GM12878 (cell line): ENCODE measurements at regions not wholly inside any gene's neighbourhood (a gene's known extent, or its start where the extent isn't known, plus 50 kb on each side); places are given as distances from the start of the nearest gene placed in this dataset.

Experiments
- ATAC-seq: fragments of 200-7000 bp; cut with Tn5 transposase; 3 replicates; pipeline ENCODE4 v1.9.1; 2020; ENCODE audit warnings: mild to moderate bottlenecking, moderate library complexity
- BruUV-seq: library from RNA; stranded (reverse); fragments of 400-500 nt; replicated peaks from 2 replicates; lab custom pipeline; 2021; lab: Mats Ljungman, UMichigan
- CTCF ChIA-PET: fragments of 300-600 bp; sonication (Branson Sonifier 250); formaldehyde crosslinking; extraction: SDS; loops from one replicate; lab custom pipeline; 2021; ENCODE audit warnings: inconsistent platforms; lab: Yijun Ruan, JAX
- POLR2A ChIA-PET: fragments of 350-600 bp; formaldehyde crosslinking; extraction: SDS; loops from one replicate; lab custom pipeline; 2021; ENCODE audit warnings: inconsistent platforms; lab: Charles Lee
- RAD21 ChIA-PET: fragments of 300-600 bp; sonication (Branson Sonifier 250); formaldehyde crosslinking; loops from one replicate; lab custom pipeline; 2023; ENCODE audit warnings: antibody characterized with exemption; ENCODE audit not compliant: unreplicated experiment; lab: Charles Lee
- SMC1A ChIA-PET: fragments of 300-600 bp; sonication (Branson Sonifier 250); formaldehyde crosslinking; loops from one replicate; lab custom pipeline; 2023; ENCODE audit not compliant: unreplicated experiment, uncharacterized antibody; lab: Charles Lee
- DNase-seq: peaks from one replicate; pipeline ENCODE4 v3.0.0-alpha.2; 2011; ENCODE audit warnings: low read depth, low spot score
- FAIRE-seq: peaks from 3 replicates; lab custom pipeline; 2011; peaks lifted over from hg19 to GRCh38; lab: Jason Lieb, UNC
- H2AFZ ChIP-seq: 2 replicates; pipeline ENCODE4 v1.6.0; 2011; ENCODE audit warnings: low read depth, low read length, control low read depth; ENCODE audit not compliant: control insufficient read depth
- H3K27ac ChIP-seq: 2 replicates; pipeline ENCODE4 v1.5.1; 2011; ENCODE audit warnings: control low read depth; ENCODE audit not compliant: control insufficient read depth, insufficient read depth
- H3K27me3 ChIP-seq, 2 experiments: replicated peaks in 1 of 2; 2 replicates each; pipeline versions ENCODE4 v1.6.0 to v1.6.1; 2011; ENCODE audit warnings: low read length in 1 of 2; ENCODE audit not compliant: control insufficient read depth in 2 of 2, insufficient read depth in 2 of 2
- H3K36me3 ChIP-seq, 2 experiments: 2 replicates each; pipeline ENCODE4 v1.5.1; 2011; ENCODE audit warnings: low read length in 1 of 2; ENCODE audit not compliant: control insufficient read depth in 2 of 2, insufficient read depth in 2 of 2
- H3K4me1 ChIP-seq: 2 replicates; pipeline ENCODE4 v1.6.1; 2011; ENCODE audit warnings: mild to moderate bottlenecking, low read length, moderate library complexity, mixed read lengths; ENCODE audit not compliant: control insufficient read depth, insufficient read depth
- H3K4me2 ChIP-seq: 2 replicates; pipeline ENCODE4 v1.6.0; 2011; ENCODE audit warnings: control low read depth; ENCODE audit not compliant: control insufficient read depth, insufficient read depth
- H3K4me3 ChIP-seq: fragments of 200-600 bp; sonication (generic); 2 replicates; pipeline ENCODE4 v1.5.1; 2016
- H3K79me2 ChIP-seq: 2 replicates; pipeline ENCODE4 v1.6.0; 2011; ENCODE audit warnings: low read length; ENCODE audit not compliant: control insufficient read depth, insufficient read depth
- H3K9ac ChIP-seq: 2 replicates; pipeline ENCODE4 v1.8.0; 2011; ENCODE audit warnings: low read length, control low read depth, mixed read lengths; ENCODE audit not compliant: control insufficient read depth, insufficient read depth
- H3K9me3 ChIP-seq: replicated peaks from 3 replicates; pipeline ENCODE4 v1.5.1; 2011; ENCODE audit warnings: mild to moderate bottlenecking, low read length; ENCODE audit not compliant: control insufficient read depth, insufficient read depth
- H4K20me1 ChIP-seq: 2 replicates; pipeline ENCODE4 v1.6.0; 2011; ENCODE audit not compliant: control insufficient read depth, insufficient read depth
- CBX3 ChIP-seq: fragments of 200-600 bp; sonication (generic); IDR thresholded peaks from 2 replicates; pipeline ENCODE4 v1.6.1; 2016; ENCODE audit warnings: low read depth, borderline replicate concordance
- ETV6 ChIP-seq, 2 experiments: fragments of 450-650 bp in 1 of 2; IDR thresholded peaks in 1 of 2; conservative IDR thresholded peaks in 1 of 2; 2 replicates each; pipeline ENCODE4 v1.6.1; 2014; ENCODE audit warnings: antibody characterized with exemption in 1 of 2, borderline replicate concordance in 1 of 2, low read depth in 1 of 2, mild to moderate bottlenecking in 1 of 2, moderate library complexity in 1 of 2
- HCFC1 ChIP-seq: fragments of 150-350 bp; IDR thresholded peaks from 2 replicates; pipeline ENCODE4 v1.6.1; 2014; ENCODE audit warnings: low read length
- LARP7 ChIP-seq: fragments of 450-650 bp; IDR thresholded peaks from 2 replicates; pipeline ENCODE4 v1.6.1; 2017; ENCODE audit warnings: mild to moderate bottlenecking
- NRF1 ChIP-seq: conservative IDR thresholded peaks from 2 replicates; pipeline ENCODE4 v1.6.1; 2011; ENCODE audit warnings: mild to moderate bottlenecking, low read depth, low read length, improper control_type of control experiment
- POU2F2 ChIP-seq: IDR thresholded peaks from 3 replicates; pipeline ENCODE4 v1.6.1; 2011; ENCODE audit warnings: low read depth, mild to moderate bottlenecking, low read length, borderline replicate concordance
- SMARCA5 ChIP-seq: fragments of 450-650 bp; IDR thresholded peaks from 2 replicates; pipeline ENCODE4 v1.6.1; 2017; ENCODE audit warnings: mild to moderate bottlenecking
- SREBF2 ChIP-seq: IDR thresholded peaks from 2 replicates; pipeline ENCODE4 v1.6.1; 2012; ENCODE audit warnings: mild to moderate bottlenecking, low read length
- WGBS: methylation state at CpG from one replicate; pipeline ENCODE4 v1.1.6; 2016; ENCODE audit warnings: low lambda C conversion rate; ENCODE audit not compliant: insufficient replicate concordance, insufficient coverage; ENCODE audit errors: missing lambda C conversion rate; 5-methylcytosine and 5-hydroxymethylcytosine counted together
- in situ Hi-C: fragments of 300-500 bp; cut with MboI; formaldehyde crosslinking; loops from 9 replicates; pipeline ENCODE4 v1.14.3; 2018; ENCODE audit warnings: mixed read lengths
- intact Hi-C: fragments of 100-400 bp; cut with micrococcal nuclease; formaldehyde crosslinking; loops from one replicate; pipeline ENCODE4 v1.14.2; 2022; ENCODE audit not compliant: unreplicated experiment
- TF ChIP-seq, protein P1 (sequence below): fragments of 150-350 bp; IDR thresholded peaks from 2 replicates; pipeline ENCODE4 v1.6.1; 2014; ENCODE audit warnings: mild to moderate bottlenecking, low read depth, low read length
- TF ChIP-seq, protein P2 (sequence below): fragments of 450-650 bp; conservative IDR thresholded peaks from 2 replicates; pipeline ENCODE4 v1.6.1; 2017; ENCODE audit warnings: mild to moderate bottlenecking, moderate library complexity
- TF ChIP-seq, protein P3 (sequence below): fragments of 450-650 bp; IDR thresholded peaks from 2 replicates; pipeline ENCODE4 v1.6.1; 2017; ENCODE audit warnings: mild to moderate bottlenecking, moderate library complexity
- TF ChIP-seq, protein P4 (sequence below): fragments of 450-650 bp; IDR thresholded peaks from 2 replicates; pipeline ENCODE4 v1.6.1; 2017; ENCODE audit warnings: mild to moderate bottlenecking, moderate library complexity

DNA sequence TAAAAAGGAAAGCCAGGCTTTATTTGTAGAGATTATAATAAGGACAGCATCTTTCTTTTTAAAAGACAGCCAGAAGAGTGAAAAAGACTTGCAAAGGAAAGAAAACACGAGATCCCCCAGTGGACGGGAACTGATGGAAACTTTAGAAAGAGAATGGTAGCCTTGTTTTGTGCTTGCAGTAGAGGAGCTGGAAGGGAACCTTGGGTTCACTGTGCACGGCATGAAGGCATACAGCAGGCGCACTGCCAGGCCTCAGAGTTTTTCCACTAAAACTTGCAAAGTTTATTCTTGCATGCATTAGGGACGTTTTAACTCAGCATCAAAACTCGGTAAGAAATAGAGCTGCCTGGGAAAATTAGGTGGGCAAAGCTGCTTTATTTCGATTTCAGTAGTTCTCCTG is 248.6 kb downstream of the IRX1 start (continued):
- TF ChIP-seq ETV6 (conservative IDR thresholded peaks at IDR 0.05 in 1 of 2, IDR thresholded peaks at IDR 0.05 in 1 of 2; ENCODE audit: borderline replicate concordance in 1 of 2, low read depth in 1 of 2): no peak
- TF ChIP-seq, all 136 proteins: peak for 0

DNA sequence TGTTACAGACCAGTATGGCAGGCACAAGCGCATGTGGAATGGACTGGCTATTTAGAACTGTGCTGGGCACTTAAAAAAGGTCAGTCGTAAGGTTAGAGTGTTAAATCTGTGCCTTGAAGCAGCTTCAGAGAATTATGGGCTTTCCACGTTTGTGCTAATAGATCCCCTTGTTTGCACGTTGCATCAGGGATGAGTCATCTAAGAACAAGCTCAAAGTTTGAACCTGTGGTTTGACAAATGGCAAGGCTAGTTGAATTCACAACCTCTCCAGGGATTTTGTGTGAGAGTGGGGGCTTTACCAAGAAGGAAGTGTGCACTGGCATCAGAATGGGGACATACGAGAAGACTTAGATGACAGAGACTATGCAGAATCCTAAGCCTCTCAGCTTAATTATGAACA is 249.6 kb downstream of the IRX1 start:
- POLR2A ChIA-PET: no interaction called here
- no peaks in the 10 kb centered on the region for H3K9me3 ChIP-seq
- no peaks in the 10 kb centered on the region for H3K4me1 ChIP-seq
- SMC1A ChIA-PET: interaction anchor here (0.9 kb wide), 1 partner anchor 10 kb away, joined by 3 read pairs; no protein-coding TSS in a partner anchor
- in situ Hi-C loops: no loop called here
- H3K79me2 ChIP-seq: no peaks in the 10 kb centered on the region
- H2AFZ ChIP-seq: no peak overlapping the region
- H3K27me3 ChIP-seq: no peaks in the 10 kb centered on the region
- no peak overlapping the region for H3K4me3 ChIP-seq
- DNase-seq: no peak
- no peaks in the 10 kb centered on the region for H4K20me1 ChIP-seq
- intact Hi-C loops: no loop called here
- H3K9ac ChIP-seq: no peak overlapping the region
- ATAC-seq: no peak
- BruUV-seq: no TSS peak
- H3K4me2 ChIP-seq: no peak overlapping the region
- RAD21 ChIA-PET: no interaction called here
- CTCF ChIA-PET: no interaction called here
- no peak for FAIRE-seq
- H3K36me3 ChIP-seq: no peaks in the 10 kb centered on the region
- 15% methylated on average over 5 of the region's 5 CpGs for WGBS
- H3K27ac ChIP-seq: no peak overlapping the region
- TF ChIP-seq HCFC1: no peak
- no peak for TF ChIP-seq POU2F2
- TF ChIP-seq SMARCA5: no peak
- TF ChIP-seq, protein P1, sequence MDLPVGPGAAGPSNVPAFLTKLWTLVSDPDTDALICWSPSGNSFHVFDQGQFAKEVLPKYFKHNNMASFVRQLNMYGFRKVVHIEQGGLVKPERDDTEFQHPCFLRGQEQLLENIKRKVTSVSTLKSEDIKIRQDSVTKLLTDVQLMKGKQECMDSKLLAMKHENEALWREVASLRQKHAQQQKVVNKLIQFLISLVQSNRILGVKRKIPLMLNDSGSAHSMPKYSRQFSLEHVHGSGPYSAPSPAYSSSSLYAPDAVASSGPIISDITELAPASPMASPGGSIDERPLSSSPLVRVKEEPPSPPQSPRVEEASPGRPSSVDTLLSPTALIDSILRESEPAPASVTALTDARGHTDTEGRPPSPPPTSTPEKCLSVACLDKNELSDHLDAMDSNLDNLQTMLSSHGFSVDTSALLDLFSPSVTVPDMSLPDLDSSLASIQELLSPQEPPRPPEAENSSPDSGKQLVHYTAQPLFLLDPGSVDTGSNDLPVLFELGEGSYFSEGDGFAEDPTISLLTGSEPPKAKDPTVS: no peak
- TF ChIP-seq SREBF2: no peak
- TF ChIP-seq, protein P2, sequence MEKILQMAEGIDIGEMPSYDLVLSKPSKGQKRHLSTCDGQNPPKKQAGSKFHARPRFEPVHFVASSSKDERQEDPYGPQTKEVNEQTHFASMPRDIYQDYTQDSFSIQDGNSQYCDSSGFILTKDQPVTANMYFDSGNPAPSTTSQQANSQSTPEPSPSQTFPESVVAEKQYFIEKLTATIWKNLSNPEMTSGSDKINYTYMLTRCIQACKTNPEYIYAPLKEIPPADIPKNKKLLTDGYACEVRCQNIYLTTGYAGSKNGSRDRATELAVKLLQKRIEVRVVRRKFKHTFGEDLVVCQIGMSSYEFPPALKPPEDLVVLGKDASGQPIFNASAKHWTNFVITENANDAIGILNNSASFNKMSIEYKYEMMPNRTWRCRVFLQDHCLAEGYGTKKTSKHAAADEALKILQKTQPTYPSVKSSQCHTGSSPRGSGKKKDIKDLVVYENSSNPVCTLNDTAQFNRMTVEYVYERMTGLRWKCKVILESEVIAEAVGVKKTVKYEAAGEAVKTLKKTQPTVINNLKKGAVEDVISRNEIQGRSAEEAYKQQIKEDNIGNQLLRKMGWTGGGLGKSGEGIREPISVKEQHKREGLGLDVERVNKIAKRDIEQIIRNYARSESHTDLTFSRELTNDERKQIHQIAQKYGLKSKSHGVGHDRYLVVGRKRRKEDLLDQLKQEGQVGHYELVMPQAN: no peak
- no peak for TF ChIP-seq LARP7
- TF ChIP-seq NRF1: no peak
- no peak for TF ChIP-seq CBX3
- TF ChIP-seq, protein P3, sequence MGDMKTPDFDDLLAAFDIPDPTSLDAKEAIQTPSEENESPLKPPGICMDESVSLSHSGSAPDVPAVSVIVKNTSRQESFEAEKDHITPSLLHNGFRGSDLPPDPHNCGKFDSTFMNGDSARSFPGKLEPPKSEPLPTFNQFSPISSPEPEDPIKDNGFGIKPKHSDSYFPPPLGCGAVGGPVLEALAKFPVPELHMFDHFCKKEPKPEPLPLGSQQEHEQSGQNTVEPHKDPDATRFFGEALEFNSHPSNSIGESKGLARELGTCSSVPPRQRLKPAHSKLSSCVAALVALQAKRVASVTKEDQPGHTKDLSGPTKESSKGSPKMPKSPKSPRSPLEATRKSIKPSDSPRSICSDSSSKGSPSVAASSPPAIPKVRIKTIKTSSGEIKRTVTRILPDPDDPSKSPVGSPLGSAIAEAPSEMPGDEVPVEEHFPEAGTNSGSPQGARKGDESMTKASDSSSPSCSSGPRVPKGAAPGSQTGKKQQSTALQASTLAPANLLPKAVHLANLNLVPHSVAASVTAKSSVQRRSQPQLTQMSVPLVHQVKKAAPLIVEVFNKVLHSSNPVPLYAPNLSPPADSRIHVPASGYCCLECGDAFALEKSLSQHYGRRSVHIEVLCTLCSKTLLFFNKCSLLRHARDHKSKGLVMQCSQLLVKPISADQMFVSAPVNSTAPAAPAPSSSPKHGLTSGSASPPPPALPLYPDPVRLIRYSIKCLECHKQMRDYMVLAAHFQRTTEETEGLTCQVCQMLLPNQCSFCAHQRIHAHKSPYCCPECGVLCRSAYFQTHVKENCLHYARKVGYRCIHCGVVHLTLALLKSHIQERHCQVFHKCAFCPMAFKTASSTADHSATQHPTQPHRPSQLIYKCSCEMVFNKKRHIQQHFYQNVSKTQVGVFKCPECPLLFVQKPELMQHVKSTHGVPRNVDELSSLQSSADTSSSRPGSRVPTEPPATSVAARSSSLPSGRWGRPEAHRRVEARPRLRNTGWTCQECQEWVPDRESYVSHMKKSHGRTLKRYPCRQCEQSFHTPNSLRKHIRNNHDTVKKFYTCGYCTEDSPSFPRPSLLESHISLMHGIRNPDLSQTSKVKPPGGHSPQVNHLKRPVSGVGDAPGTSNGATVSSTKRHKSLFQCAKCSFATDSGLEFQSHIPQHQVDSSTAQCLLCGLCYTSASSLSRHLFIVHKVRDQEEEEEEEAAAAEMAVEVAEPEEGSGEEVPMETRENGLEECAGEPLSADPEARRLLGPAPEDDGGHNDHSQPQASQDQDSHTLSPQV: no peak
- TF ChIP-seq, protein P4, sequence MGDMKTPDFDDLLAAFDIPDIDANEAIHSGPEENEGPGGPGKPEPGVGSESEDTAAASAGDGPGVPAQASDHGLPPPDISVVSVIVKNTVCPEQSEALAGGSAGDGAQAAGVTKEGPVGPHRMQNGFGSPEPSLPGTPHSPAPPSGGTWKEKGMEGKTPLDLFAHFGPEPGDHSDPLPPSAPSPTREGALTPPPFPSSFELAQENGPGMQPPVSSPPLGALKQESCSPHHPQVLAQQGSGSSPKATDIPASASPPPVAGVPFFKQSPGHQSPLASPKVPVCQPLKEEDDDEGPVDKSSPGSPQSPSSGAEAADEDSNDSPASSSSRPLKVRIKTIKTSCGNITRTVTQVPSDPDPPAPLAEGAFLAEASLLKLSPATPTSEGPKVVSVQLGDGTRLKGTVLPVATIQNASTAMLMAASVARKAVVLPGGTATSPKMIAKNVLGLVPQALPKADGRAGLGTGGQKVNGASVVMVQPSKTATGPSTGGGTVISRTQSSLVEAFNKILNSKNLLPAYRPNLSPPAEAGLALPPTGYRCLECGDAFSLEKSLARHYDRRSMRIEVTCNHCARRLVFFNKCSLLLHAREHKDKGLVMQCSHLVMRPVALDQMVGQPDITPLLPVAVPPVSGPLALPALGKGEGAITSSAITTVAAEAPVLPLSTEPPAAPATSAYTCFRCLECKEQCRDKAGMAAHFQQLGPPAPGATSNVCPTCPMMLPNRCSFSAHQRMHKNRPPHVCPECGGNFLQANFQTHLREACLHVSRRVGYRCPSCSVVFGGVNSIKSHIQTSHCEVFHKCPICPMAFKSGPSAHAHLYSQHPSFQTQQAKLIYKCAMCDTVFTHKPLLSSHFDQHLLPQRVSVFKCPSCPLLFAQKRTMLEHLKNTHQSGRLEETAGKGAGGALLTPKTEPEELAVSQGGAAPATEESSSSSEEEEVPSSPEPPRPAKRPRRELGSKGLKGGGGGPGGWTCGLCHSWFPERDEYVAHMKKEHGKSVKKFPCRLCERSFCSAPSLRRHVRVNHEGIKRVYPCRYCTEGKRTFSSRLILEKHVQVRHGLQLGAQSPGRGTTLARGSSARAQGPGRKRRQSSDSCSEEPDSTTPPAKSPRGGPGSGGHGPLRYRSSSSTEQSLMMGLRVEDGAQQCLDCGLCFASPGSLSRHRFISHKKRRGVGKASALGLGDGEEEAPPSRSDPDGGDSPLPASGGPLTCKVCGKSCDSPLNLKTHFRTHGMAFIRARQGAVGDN: no peak
